GM10266 (cell line): ENCODE measurements at regions not wholly inside any gene's neighbourhood (a gene's known extent, or its start where the extent isn't known, plus 50 kb on each side); places are given as distances from the start of the nearest gene placed in this dataset.
"Not testable (repeated sequence)": the region's sequence is repeated elsewhere in the genome, so short reads cannot be mapped to it uniquely, and the experiment has no call there.

ENCODE experiments used
- DNase-seq: peaks from one replicate; pipeline ENCODE4 v3.0.0; 2012; ENCODE audit errors: extremely low spot score
- CTCF ChIP-seq: IDR thresholded peaks from 2 replicates; pipeline ENCODE4 v1.5.1; 2012; ENCODE audit warnings: mild to moderate bottlenecking, low read depth; ENCODE audit not compliant: control insufficient read depth, insufficient read depth; ENCODE audit errors: missing control alignments

GRCh38 chr12:124676714-124677462, 109.5 kb upstream of the NCOR2 start:
- DNase-seq, result no peak
- no peak for TF ChIP-seq CTCF

- TF ChIP-seq CTCF, result no peak
- no peak for DNase-seq
Measured at GRCh38 chr12:124675881-124676713, 108.7 kb upstream of the NCOR2 start.

- DNase-seq, result no peak
- TF ChIP-seq CTCF, result no peak
Measured at GRCh38 chr12:124674937-124675336, 107.5 kb upstream of the NCOR2 start.

GRCh38 chr12:124673801-124674617, 106.6 kb upstream of the NCOR2 start:
- DNase-seq, result no peak

GRCh38 chr12:124669271-124669721, 101.9 kb upstream of the NCOR2 start:
- not testable (repeated sequence) for DNase-seq

More at GRCh38 chr12:124673801-124674617, 106.6 kb upstream of the NCOR2 start:
- TF ChIP-seq CTCF, result no peak

GRCh38 chr12:124668602-124669001, 101.2 kb upstream of the NCOR2 start:
- no peak for DNase-seq

More at GRCh38 chr12:124668602-124669001, 101.2 kb upstream of the NCOR2 start:
- no peak for TF ChIP-seq CTCF
